Stomach (tissue), 8 donors: ENCODE measurements at regions not wholly inside any gene's neighbourhood (a gene's known extent, or its start where the extent isn't known, plus 50 kb on each side); places are given as distances from the start of the nearest gene placed in this dataset.

ENCODE experiments used
- DNase-seq, 2 donors: peaks; one replicate each; pipeline versions ENCODE4 v3.0.0 to v3.0.0-alpha.2; 2013 to 2019
- H3K27ac ChIP-seq, 5 donors: fragments of 200-600 bp in 4 of 5; sonication (generic) in 4 of 5; one replicate each; pipeline ENCODE4 v1.5.1; 2013 to 2019; ENCODE audit warnings: mild to moderate bottlenecking in 1 of 5, moderate library complexity in 1 of 5
- H3K27me3 ChIP-seq, 3 donors: fragments of 200-600 bp; sonication (generic); one replicate each; pipeline ENCODE4 v1.5.1; 2017 to 2019; ENCODE audit warnings: mixed run types in 1 of 3
- H3K36me3 ChIP-seq, 4 donors: fragments of 200-600 bp; sonication (generic); 1 replicate in 3 of 4; 2 replicates in 1 of 4; pipeline ENCODE4 v1.5.1; 2016 to 2019
- H3K4me1 ChIP-seq, 4 donors: fragments of 200-600 bp; sonication (generic); one replicate each; pipeline ENCODE4 v1.5.1; 2016 to 2019
- H3K4me3 ChIP-seq, 4 donors: fragments of 200-600 bp; sonication (generic) in 3 of 4; one replicate each; pipeline ENCODE4 v1.5.1; 2016 to 2019; ENCODE audit warnings: mild to moderate bottlenecking in 1 of 4
- H3K9me3 ChIP-seq, 4 donors: fragments of 200-600 bp; sonication (generic); one replicate each; pipeline ENCODE4 v1.5.1; 2016 to 2019
- CTCF ChIP-seq, 7 experiments: fragments of 450-650 bp in 4 of 7; fragments of 200-600 bp in 3 of 7; sonication (generic) in 3 of 7; IDR thresholded peaks; one replicate each; pipeline ENCODE4 v1.5.1; 2016 to 2019; ENCODE audit warnings: antibody characterized with exemption in 7 of 7, control low read depth in 2 of 7, mild to moderate bottlenecking in 1 of 7
- EP300 ChIP-seq: sonication (generic); formaldehyde crosslinking; IDR thresholded peaks from one replicate; pipeline ENCODE4 v1.6.1; 2017; ENCODE audit warnings: antibody characterized with exemption
- POLR2A ChIP-seq, 4 donors: fragments of 450-650 bp; IDR thresholded peaks; one replicate each; pipeline ENCODE4 v1.6.1; 2016; ENCODE audit warnings: antibody characterized with exemption in 4 of 4, control low read depth in 2 of 4, mild to moderate bottlenecking in 1 of 4, moderate library complexity in 1 of 4
- POLR2AphosphoS5 ChIP-seq, 3 donors: sonication (generic); formaldehyde crosslinking; IDR thresholded peaks; one replicate each; pipeline ENCODE4 v1.6.1; 2016; ENCODE audit warnings: antibody characterized with exemption in 3 of 3
- WGBS, 5 donors: extraction: QIAGEN DNeasy Blood & Tissue Kit in 3 of 5; methylation state at CpG; one replicate each; pipeline versions ENCODE4 v1.1.5 to v1.1.7; 2013 to 2018; 5-methylcytosine and 5-hydroxymethylcytosine counted together
- intact Hi-C: fragments of 100-400 bp; cut with DNase I; formaldehyde crosslinking; loops from one replicate; pipeline ENCODE4 v1.15.1; 2023; ENCODE audit warnings: low total_unique reads
- donor health status: healthy with polysubstance abuse.
- donor health status: Bipolar disorder and iron deficiency.
- donor health status: healthy.

GRCh38 chr2:145144131-145144728 lies 624.3 kb upstream of the ZEB2 start:
- DNase-seq: no peak
- intact Hi-C loops: no loop called here
- H3K27ac ChIP-seq: no peak overlapping the region
- no peak overlapping the region for H3K4me3 ChIP-seq
- WGBS, 5 donors: 90 to 99% (median 96%) methylated on average over 3 of the region's 3 CpGs
- peaks cover 0 to 8% (median 0%) of the 10 kb centered on the region in 4 donors for H3K9me3 ChIP-seq
- no peaks in the 10 kb centered on the region for H3K27me3 ChIP-seq
- TF ChIP-seq POLR2A (IDR thresholded peaks at IDR 0.05) (no peak), EP300 (no peak), POLR2AphosphoS5 (IDR thresholded peaks at IDR 0.05) (no peak), CTCF (IDR thresholded peaks at IDR 0.05) (no peak)
- H3K36me3 ChIP-seq: no peaks in the 10 kb centered on the region
- no peaks in the 10 kb centered on the region for H3K4me1 ChIP-seq

- Histone ChIP-seq H3K27ac (no peak overlapping the region), H3K9me3 (no peaks in the 10 kb centered on the region), H3K27me3 (no peaks in the 10 kb centered on the region), H3K4me1 (no peaks in the 10 kb centered on the region), H3K36me3 (no peaks in the 10 kb centered on the region), H3K4me3 (no peak overlapping the region)
- TF ChIP-seq POLR2A (IDR thresholded peaks at IDR 0.05): no peak
- TF ChIP-seq POLR2AphosphoS5 (IDR thresholded peaks at IDR 0.05): no peak
- TF ChIP-seq CTCF (IDR thresholded peaks at IDR 0.05): no peak
- TF ChIP-seq EP300: no peak
- intact Hi-C loops: no loop called here
- WGBS, 5 donors: 67 to 77% (median 73%) methylated on average over 2 of the region's 2 CpGs
- no peak for DNase-seq
Measured at GRCh38 chr2:145141981-145142380, 622.1 kb upstream of the ZEB2 start.

GRCh38 chr2:145140658-145141057 lies 620.7 kb upstream of the ZEB2 start:
- WGBS, 5 donors: 85 to 93% (median 90%) methylated on average over 4 of the region's 4 CpGs
- no peaks in the 10 kb centered on the region for H3K27me3 ChIP-seq
- intact Hi-C loops: no loop called here
- no peak for DNase-seq
- no peak overlapping the region for H3K4me3 ChIP-seq
- no peak overlapping the region for H3K27ac ChIP-seq
- no peaks in the 10 kb centered on the region for H3K9me3 ChIP-seq
- H3K4me1 ChIP-seq: no peaks in the 10 kb centered on the region
- no peaks in the 10 kb centered on the region for H3K36me3 ChIP-seq
- no peak for TF ChIP-seq EP300
- no peak for TF ChIP-seq POLR2AphosphoS5 (IDR thresholded peaks at IDR 0.05)
- no peak for TF ChIP-seq POLR2A (IDR thresholded peaks at IDR 0.05)
- TF ChIP-seq CTCF (IDR thresholded peaks at IDR 0.05): no peak

- H3K36me3 ChIP-seq: no peaks in the 10 kb centered on the region
- H3K27me3 ChIP-seq: no peaks in the 10 kb centered on the region
- no peak for TF ChIP-seq CTCF (IDR thresholded peaks at IDR 0.05)
- TF ChIP-seq POLR2AphosphoS5 (IDR thresholded peaks at IDR 0.05): no peak
- TF ChIP-seq POLR2A (IDR thresholded peaks at IDR 0.05): no peak
- no peak for TF ChIP-seq EP300
- H3K27ac ChIP-seq: no peak overlapping the region
- intact Hi-C loops: no loop called here
- WGBS, 5 donors: 78 to 84% (median 82%) methylated on average over 2 of the region's 2 CpGs
- no peaks in the 10 kb centered on the region for H3K4me1 ChIP-seq
- H3K9me3 ChIP-seq: no peaks in the 10 kb centered on the region
- DNase-seq: no peak
- no peak overlapping the region for H3K4me3 ChIP-seq
Measured at GRCh38 chr2:145138626-145139025, 618.7 kb upstream of the ZEB2 start.
